Smooth muscle cell (in vitro differentiated cells): ENCODE measurements at regions not wholly inside any gene's neighbourhood (a gene's known extent, or its start where the extent isn't known, plus 50 kb on each side); places are given as distances from the start of the nearest gene placed in this dataset.

Experiments used
- DNase-seq: peaks from one replicate; lab custom pipeline; 2025; ENCODE audit not compliant: unreplicated experiment; lab: John Stamatoyannopoulos, UW
- H2AFZ ChIP-seq: fragments of 200-600 bp; sonication (generic); 2 replicates; pipeline ENCODE4 v1.6.0; 2016; ENCODE audit warnings: antibody characterized with exemption, low read depth, mild to moderate bottlenecking
- H3F3A ChIP-seq: fragments of 200-600 bp; sonication (generic); 2 replicates; pipeline ENCODE4 v1.6.0; 2017; ENCODE audit warnings: antibody characterized with exemption, low read depth
- H3K27ac ChIP-seq: fragments of 200-600 bp; sonication (generic); 2 replicates; pipeline ENCODE4 v1.5.1; 2016; ENCODE audit warnings: low read depth, mild to moderate bottlenecking
- H3K27me3 ChIP-seq: fragments of 200-600 bp; sonication (generic); 2 replicates; pipeline ENCODE4 v1.6.1; 2016; ENCODE audit warnings: low read depth, mild to moderate bottlenecking
- H3K36me3 ChIP-seq: fragments of 200-600 bp; sonication (generic); 2 replicates; pipeline ENCODE4 v1.5.1; 2016; ENCODE audit warnings: low read depth
- H3K4me1 ChIP-seq: fragments of 200-600 bp; sonication (generic); 2 replicates; pipeline ENCODE4 v1.5.1; 2016; ENCODE audit warnings: low read depth
- H3K4me2 ChIP-seq: fragments of 200-600 bp; sonication (generic); 2 replicates; pipeline ENCODE4 v1.6.0; 2016; ENCODE audit warnings: mild to moderate bottlenecking
- H3K4me3 ChIP-seq: fragments of 200-600 bp; sonication (generic); 2 replicates; pipeline ENCODE4 v1.5.1; 2016; ENCODE audit warnings: mild to moderate bottlenecking
- H3K79me2 ChIP-seq: fragments of 200-600 bp; sonication (generic); 2 replicates; pipeline ENCODE4 v1.6.0; 2016; ENCODE audit warnings: low read depth, mild to moderate bottlenecking
- H3K9ac ChIP-seq: fragments of 200-600 bp; sonication (generic); 2 replicates; pipeline ENCODE4 v1.6.0; 2016; ENCODE audit warnings: low read depth
- H3K9me3 ChIP-seq: fragments of 200-600 bp; sonication (generic); replicated peaks from 2 replicates; pipeline ENCODE4 v1.5.1; 2016; ENCODE audit warnings: low read depth
- H4K20me1 ChIP-seq: fragments of 200-600 bp; sonication (generic); 2 replicates; pipeline ENCODE4 v1.6.0; 2016; ENCODE audit warnings: low read depth
- WGBS: methylation state at CpG from one replicate; pipeline ENCODE4 v1.1.7; 2016; ENCODE audit warnings: low lambda C conversion rate; 5-methylcytosine and 5-hydroxymethylcytosine counted together
- TF ChIP-seq, protein P1 (sequence below): fragments of 200-600 bp; sonication (generic); IDR thresholded peaks from 2 replicates; pipeline ENCODE4 v1.5.1; 2017; ENCODE audit warnings: borderline replicate concordance, mild to moderate bottlenecking, antibody characterized with exemption; ENCODE audit not compliant: insufficient read depth, poor library complexity, severe bottlenecking

- TF ChIP-seq, protein P1, sequence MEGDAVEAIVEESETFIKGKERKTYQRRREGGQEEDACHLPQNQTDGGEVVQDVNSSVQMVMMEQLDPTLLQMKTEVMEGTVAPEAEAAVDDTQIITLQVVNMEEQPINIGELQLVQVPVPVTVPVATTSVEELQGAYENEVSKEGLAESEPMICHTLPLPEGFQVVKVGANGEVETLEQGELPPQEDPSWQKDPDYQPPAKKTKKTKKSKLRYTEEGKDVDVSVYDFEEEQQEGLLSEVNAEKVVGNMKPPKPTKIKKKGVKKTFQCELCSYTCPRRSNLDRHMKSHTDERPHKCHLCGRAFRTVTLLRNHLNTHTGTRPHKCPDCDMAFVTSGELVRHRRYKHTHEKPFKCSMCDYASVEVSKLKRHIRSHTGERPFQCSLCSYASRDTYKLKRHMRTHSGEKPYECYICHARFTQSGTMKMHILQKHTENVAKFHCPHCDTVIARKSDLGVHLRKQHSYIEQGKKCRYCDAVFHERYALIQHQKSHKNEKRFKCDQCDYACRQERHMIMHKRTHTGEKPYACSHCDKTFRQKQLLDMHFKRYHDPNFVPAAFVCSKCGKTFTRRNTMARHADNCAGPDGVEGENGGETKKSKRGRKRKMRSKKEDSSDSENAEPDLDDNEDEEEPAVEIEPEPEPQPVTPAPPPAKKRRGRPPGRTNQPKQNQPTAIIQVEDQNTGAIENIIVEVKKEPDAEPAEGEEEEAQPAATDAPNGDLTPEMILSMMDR: no peak
- 52% methylated on average over 3 of the region's 3 CpGs for WGBS
- no peak overlapping the region for H3K9ac ChIP-seq
Measured at GRCh38 chr4:81607950-81608349, 136.2 kb upstream of the RASGEF1B start.

DNA sequence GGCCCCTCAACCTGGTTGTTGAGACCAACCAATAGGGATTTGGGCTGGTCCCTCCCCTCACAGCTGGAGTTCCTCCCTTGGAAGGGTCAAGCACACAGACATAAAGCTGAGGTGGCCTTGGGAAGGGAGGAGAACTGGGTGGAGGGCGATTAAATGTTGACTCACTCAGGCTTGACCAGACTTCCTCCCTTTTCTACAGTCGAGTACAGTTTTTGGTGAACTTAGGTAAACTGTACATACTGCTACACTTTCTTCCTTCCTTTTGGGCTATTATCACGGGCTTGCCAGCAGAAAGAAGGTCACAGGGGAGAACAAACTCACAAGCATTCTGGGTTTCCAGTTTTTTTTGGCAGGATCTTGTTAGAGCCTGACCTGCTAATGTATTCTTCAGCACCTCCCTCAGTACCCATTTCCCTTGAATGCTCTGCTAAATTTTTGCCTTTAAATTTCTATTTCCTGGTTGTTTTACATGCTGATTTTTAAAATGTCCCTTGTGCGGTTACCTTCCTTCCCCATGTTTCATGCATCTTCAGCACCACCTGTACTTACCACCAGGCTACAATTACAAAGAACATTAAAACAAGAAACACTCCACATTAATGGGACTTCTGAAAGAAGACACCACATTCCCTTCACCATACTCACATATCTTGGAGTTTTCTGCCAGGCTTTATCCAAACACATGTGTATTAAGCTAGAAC is 135.2 kb upstream of the RASGEF1B start:
- no peaks in the 10 kb centered on the region for H3K9me3 ChIP-seq
- peak overlapping the region; percentile 25 for H3K27ac ChIP-seq
- no peak overlapping the region for H3K4me3 ChIP-seq
- no peaks in the 10 kb centered on the region for H4K20me1 ChIP-seq
- peaks cover 8% of the 10 kb centered on the region for H3K4me1 ChIP-seq
- TF ChIP-seq, protein P1: no peak
- peak overlapping the region; percentile 23 for H3K4me2 ChIP-seq
- no peak overlapping the region for H3K9ac ChIP-seq
- no peaks in the 10 kb centered on the region for H3K79me2 ChIP-seq
- 40% methylated on average over 4 of the region's 4 CpGs for WGBS
- no peak for DNase-seq
- no peaks in the 10 kb centered on the region for H3K27me3 ChIP-seq
- no peaks in the 10 kb centered on the region for H3K36me3 ChIP-seq
- H2AFZ ChIP-seq: no peak overlapping the region
- H3F3A ChIP-seq: peaks cover 14% of the 10 kb centered on the region

More at GRCh38 chr4:81607950-81608349, 136.2 kb upstream of the RASGEF1B start:
- Histone ChIP-seq H3K36me3 (no peaks in the 10 kb centered on the region), H3K4me2 (no peak overlapping the region), H3K9me3 (no peaks in the 10 kb centered on the region), H3K27me3 (no peaks in the 10 kb centered on the region), H3F3A (peaks cover 14% of the 10 kb centered on the region), H3K79me2 (no peaks in the 10 kb centered on the region), H4K20me1 (no peaks in the 10 kb centered on the region), H3K4me3 (no peak overlapping the region), H3K4me1 (peaks cover 12% of the 10 kb centered on the region), H2AFZ (no peak overlapping the region), H3K27ac (no peak overlapping the region)
- no peak for DNase-seq

GRCh38 chr4:81606166-81606565 is 134.5 kb upstream of the RASGEF1B start:
- no peaks in the 10 kb centered on the region for H3K79me2 ChIP-seq

More at GRCh38 chr4:81606166-81606565, 134.5 kb upstream of the RASGEF1B start:
- Histone ChIP-seq H3K4me3 (no peak overlapping the region), H3K4me1 (peaks cover 13% of the 10 kb centered on the region), H3K4me2 (peak overlapping the region; percentile 23), H3K27me3 (no peaks in the 10 kb centered on the region), H4K20me1 (no peaks in the 10 kb centered on the region), H3K9ac (no peak overlapping the region), H3K27ac (peak overlapping the region; percentile 33), H2AFZ (no peak overlapping the region), H3K36me3 (no peaks in the 10 kb centered on the region), H3K9me3 (no peaks in the 10 kb centered on the region), H3F3A (peaks cover 14% of the 10 kb centered on the region)
- TF ChIP-seq, protein P1: no peak
- 58% methylated on average over 2 of the region's 2 CpGs for WGBS
- DNase-seq: no peak
